Endodermal cell (in vitro differentiated cells): ENCODE measurements at regions not wholly inside any gene's neighbourhood (a gene's known extent, or its start where the extent isn't known, plus 50 kb on each side); places are given as distances from the start of the nearest gene placed in this dataset.
A peak's percentile ranks its signal among the peaks of the same experiment; 100 is the strongest.

ENCODE experiments used
- DNase-seq: peaks from one replicate; pipeline ENCODE4 v3.0.0-alpha.2; 2017
- H3K27ac ChIP-seq: 2 replicates; pipeline ENCODE4 v1.5.1; 2013; ENCODE audit warnings: mild to moderate bottlenecking, low read depth, low read length, moderate library complexity
- H3K27me3 ChIP-seq: 2 replicates; pipeline ENCODE4 v1.6.1; 2013; ENCODE audit warnings: mild to moderate bottlenecking, low read length, moderate library complexity; ENCODE audit not compliant: insufficient read depth, control insufficient read depth, poor library complexity, severe bottlenecking
- H3K36me3 ChIP-seq: 2 replicates; pipeline ENCODE4 v1.7.0; 2013; ENCODE audit warnings: mild to moderate bottlenecking, low read length, moderate library complexity; ENCODE audit not compliant: control insufficient read depth, insufficient read depth
- H3K4me1 ChIP-seq: one replicate; pipeline ENCODE4 v1.7.0; 2013; ENCODE audit warnings: low read length; ENCODE audit not compliant: control insufficient read depth, insufficient read depth
- H3K4me3 ChIP-seq: 2 replicates; pipeline ENCODE4 v1.5.1; 2013; ENCODE audit warnings: mild to moderate bottlenecking, low read length, moderate library complexity
- H3K9ac ChIP-seq: 2 replicates; pipeline ENCODE4 v1.6.1; 2013; ENCODE audit warnings: mild to moderate bottlenecking, low read length, moderate library complexity; ENCODE audit not compliant: poor library complexity, severe bottlenecking; ENCODE audit errors: extremely low read depth
- H3K9me3 ChIP-seq: 2 replicates; pipeline ENCODE4 v1.6.1; 2013; ENCODE audit warnings: mild to moderate bottlenecking, low read length, moderate library complexity; ENCODE audit not compliant: control insufficient read depth
- H3K27ac Mint-ChIP-seq: 2 replicates; pipeline ENCODE4 v1.8.0; 2020; ENCODE audit warnings: mixed read lengths
- H3K27me3 Mint-ChIP-seq: 2 replicates; pipeline ENCODE4 v1.8.0; 2021; ENCODE audit warnings: mild to moderate bottlenecking, mixed read lengths; ENCODE audit not compliant: insufficient read depth
- H3K36me3 Mint-ChIP-seq: 2 replicates; pipeline ENCODE4 v1.8.0; 2020; ENCODE audit warnings: low read depth, mixed read lengths
- H3K4me1 Mint-ChIP-seq: 2 replicates; pipeline ENCODE4 v1.8.0; 2020; ENCODE audit warnings: mixed read lengths
- H3K4me3 Mint-ChIP-seq: 2 replicates; pipeline ENCODE4 v1.8.0; 2020; ENCODE audit warnings: mild to moderate bottlenecking, moderate library complexity, mixed read lengths
- H3K9me3 Mint-ChIP-seq: 2 replicates; pipeline ENCODE4 v1.8.0; 2020; ENCODE audit warnings: mild to moderate bottlenecking, mixed read lengths
- CTCF ChIP-seq: fragments of 200-600 bp; sonication (generic); conservative IDR thresholded peaks from 2 replicates; pipeline ENCODE4 v1.5.0; 2021; ENCODE audit warnings: antibody characterized with exemption, mild to moderate bottlenecking
- WGBS, 2 experiments: methylation state at CpG; one replicate each; pipeline versions ENCODE4 v1.1.5 to v1.1.7; 2013; ENCODE audit warnings: missing lambda C conversion rate in 2 of 2, mixed read lengths in 1 of 2; ENCODE audit not compliant: insufficient coverage in 1 of 2, insufficient read length in 1 of 2; 5-methylcytosine and 5-hydroxymethylcytosine counted together

GRCh38 chr13:89923736-89924135 lies 1423.8 kb upstream of the MIR17HG start:
- TF ChIP-seq CTCF = no peak
- Mint-ChIP-seq H3K4me3 (no peak overlapping the region), H3K27ac (no peak overlapping the region), H3K4me1 (peaks cover 9% of the 10 kb centered on the region), H3K9me3 (no peaks in the 10 kb centered on the region), H3K36me3 (no peaks in the 10 kb centered on the region), H3K27me3 (no peaks in the 10 kb centered on the region)
- Histone ChIP-seq H3K4me1 (no peaks in the 10 kb centered on the region), H3K27ac (no peak overlapping the region), H3K4me3 (no peak overlapping the region), H3K9ac (no peak overlapping the region), H3K9me3 (no peaks in the 10 kb centered on the region), H3K27me3 (no peaks in the 10 kb centered on the region), H3K36me3 (no peaks in the 10 kb centered on the region)
- no peak for DNase-seq
- WGBS, 2 experiments = 92 to 100% methylated on average over 2 of the region's 2 CpGs

GRCh38 chr13:89925107-89925506 lies 1422.4 kb upstream of the MIR17HG start:
- no peaks in the 10 kb centered on the region for H3K9me3 ChIP-seq
- H3K36me3 ChIP-seq = no peaks in the 10 kb centered on the region
- H3K9ac ChIP-seq = no peak overlapping the region
- no peak overlapping the region for H3K27ac ChIP-seq
- DNase-seq = peak; percentile 66
- H3K4me1 ChIP-seq = no peaks in the 10 kb centered on the region
- no peak overlapping the region for H3K4me3 ChIP-seq
- H3K27me3 ChIP-seq = no peaks in the 10 kb centered on the region
- no peak overlapping the region for H3K4me3 Mint-ChIP-seq
- peaks cover 7% of the 10 kb centered on the region for H3K4me1 Mint-ChIP-seq
- H3K27ac Mint-ChIP-seq = no peak overlapping the region
- H3K9me3 Mint-ChIP-seq = no peaks in the 10 kb centered on the region
- peak; percentile 84 for TF ChIP-seq CTCF
- no peaks in the 10 kb centered on the region for H3K27me3 Mint-ChIP-seq
- peaks cover 2% of the 10 kb centered on the region for H3K36me3 Mint-ChIP-seq
- whole genome bisulfite sequencing, 2 experiments = 40 to 67% methylated on average over 1 to 2 of the region's 2 CpGs

GRCh38 chr13:89930861-89931260 lies 1416.6 kb upstream of the MIR17HG start:
- Histone ChIP-seq H3K27me3 (no peaks in the 10 kb centered on the region), H3K36me3 (no peaks in the 10 kb centered on the region), H3K4me1 (peaks cover 6% of the 10 kb centered on the region), H3K9me3 (peaks cover 13% of the 10 kb centered on the region), H3K27ac (no peak overlapping the region), H3K4me3 (no peak overlapping the region), H3K9ac (no peak overlapping the region)
- Mint-ChIP-seq H3K4me3 (no peak overlapping the region), H3K9me3 (peaks cover 9% of the 10 kb centered on the region), H3K27me3 (peaks cover 3% of the 10 kb centered on the region), H3K4me1 (peaks cover 13% of the 10 kb centered on the region), H3K36me3 (peaks cover 6% of the 10 kb centered on the region), H3K27ac (no peak overlapping the region)
- 80% methylated on average over 2 of the region's 2 CpGs; no CpG with 5 or more reads in 1 of the 2 experiments for WGBS, 2 experiments
- peak; percentile 70 for DNase-seq
- TF ChIP-seq CTCF = no peak
